ENCODE measurements at regions not wholly inside any gene's neighbourhood (a gene's known extent, or its start where the extent isn't known, plus 50 kb on each side); places are given as distances from the start of the nearest gene placed in this dataset.

GRCh38 chr13:80086304-80086721, 254.6 kb downstream of the SPRY2 start:
- no peak for TF ChIP-seq CTCF (IDR thresholded peaks at IDR 0.05)
- TF ChIP-seq POLR2AphosphoS5 (IDR thresholded peaks at IDR 0.05): peak in 1 of 3 donors; percentile 39
- peak; percentile 27 for TF ChIP-seq POLR2A (IDR thresholded peaks at IDR 0.05)

Measured in transverse colon (tissue), 4 donors.